HCT116 (cell line): ENCODE measurements at regions not wholly inside any gene's neighbourhood (a gene's known extent, or its start where the extent isn't known, plus 50 kb on each side); places are given as distances from the start of the nearest gene placed in this dataset.

ENCODE experiments used
- ATAC-seq: fragments of 200-7000 bp; cut with Tn5 transposase; 2 replicates; pipeline ENCODE4 v1.9.1; 2020; ENCODE audit warnings: mild to moderate bottlenecking, moderate library complexity
- BruUV-seq: library from RNA; stranded (reverse); fragments of 400-500 nt; replicated peaks from 2 replicates; lab custom pipeline; 2021; lab: Mats Ljungman, UMichigan
- CTCF ChIA-PET: fragments of 300-600 bp; sonication (Branson Sonifier 250); formaldehyde crosslinking; loops from one replicate; lab custom pipeline; 2021; ENCODE audit warnings: antibody characterized with exemption; lab: Charles Lee
- POLR2A ChIA-PET: fragments of 300-600, 350-600 bp; sonication (Branson Sonifier 250); formaldehyde crosslinking; loops from one replicate; lab custom pipeline; 2021; ENCODE audit warnings: antibody characterized with exemption; lab: Charles Lee
- RAD21 ChIA-PET, 2 experiments: fragments of 300-600 bp; sonication (Branson Sonifier 250); formaldehyde crosslinking; loops; one replicate each; lab custom pipeline; 2023; ENCODE audit warnings: low total read pairs in 2 of 2; ENCODE audit not compliant: uncharacterized antibody in 2 of 2, unreplicated experiment in 2 of 2, low non-redundant PET in 1 of 2; lab: Charles Lee
- DNase-seq: peaks from one replicate; pipeline ENCODE4 v3.0.0-alpha.2; 2010; ENCODE audit warnings: low read depth, low spot score
- H2AFZ ChIP-seq: fragments of 200-600 bp; shearing (Covaris generic), sonication (generic); 2 replicates; pipeline ENCODE4 v1.6.1; 2017; ENCODE audit warnings: low read depth, mixed run types, mixed read lengths, antibody characterized with exemption, low read length; ENCODE audit not compliant: poor library complexity, severe bottlenecking
- H3K27ac ChIP-seq: 2 replicates; pipeline ENCODE4 v1.5.1; 2012; ENCODE audit warnings: low read depth, low read length
- H3K27me3 ChIP-seq: fragments of 200-600 bp; sonication (generic); 2 replicates; pipeline ENCODE4 v1.6.1; 2016; ENCODE audit warnings: mixed run types, low read length, mixed read lengths; ENCODE audit not compliant: insufficient read depth
- H3K36me3 ChIP-seq, 2 experiments: fragments of 200-500 bp in 1 of 2; fragments of 200-600 bp in 1 of 2; sonication (Bioruptor generic) in 1 of 2; sonication (generic) in 1 of 2; 2 replicates each; pipeline versions ENCODE4 v1.5.1 to v1.6.1; 2014 to 2016; ENCODE audit warnings: low read length in 2 of 2, inconsistent platforms in 1 of 2, mixed read lengths in 1 of 2, mixed run types in 1 of 2; ENCODE audit not compliant: insufficient read depth in 2 of 2, control insufficient read depth in 1 of 2
- H3K4me1 ChIP-seq, 2 experiments: fragments of 200-600 bp in 1 of 2; sonication (generic) in 1 of 2; 2 replicates each; pipeline versions ENCODE4 v1.5.1 to v1.6.1; 2012 to 2017; ENCODE audit warnings: low read length in 2 of 2, inconsistent platforms in 1 of 2, mild to moderate bottlenecking in 1 of 2, mixed read lengths in 1 of 2, mixed run types in 1 of 2, moderate library complexity in 1 of 2; ENCODE audit not compliant: insufficient read depth in 2 of 2, control insufficient read depth in 1 of 2
- H3K4me2 ChIP-seq: fragments of 200-600 bp; sonication (generic); 2 replicates; pipeline ENCODE4 v1.6.1; 2017; ENCODE audit warnings: mixed run types, low read length, mixed read lengths
- H3K4me3 ChIP-seq, 2 experiments: fragments of 200-600 bp in 1 of 2; sonication (generic) in 1 of 2; replicated peaks in 1 of 2; 2 replicates each; pipeline ENCODE4 v1.5.1; 2011 to 2016; ENCODE audit warnings: low read length in 2 of 2, control low read depth in 1 of 2, low read depth in 1 of 2, mild to moderate bottlenecking in 1 of 2, mixed read lengths in 1 of 2, mixed run types in 1 of 2
- H3K79me2 ChIP-seq: fragments of 200-600 bp; sonication (generic); 2 replicates; pipeline ENCODE4 v1.6.1; 2017; ENCODE audit warnings: mild to moderate bottlenecking, mixed run types, low read length, moderate library complexity, mixed read lengths; ENCODE audit not compliant: insufficient read depth
- H3K9ac ChIP-seq: fragments of 200-600 bp; sonication (generic); 2 replicates; pipeline ENCODE4 v1.6.1; 2016; ENCODE audit warnings: low read length, mixed read lengths
- H3K9me2 ChIP-seq: fragments of 200-600 bp; sonication (generic), shearing (Covaris generic); 2 replicates; pipeline ENCODE4 v1.6.1; 2017; ENCODE audit warnings: mixed run types, mild to moderate bottlenecking, moderate library complexity; ENCODE audit not compliant: insufficient read depth
- H3K9me3 ChIP-seq, 2 experiments: fragments of 200-500 bp in 1 of 2; fragments of 200-600 bp in 1 of 2; sonication (Bioruptor generic) in 1 of 2; sonication (generic) in 1 of 2; 2 replicates each; pipeline ENCODE4 v1.6.1; 2014 to 2017; ENCODE audit warnings: low read length in 2 of 2, mixed read lengths in 2 of 2, inconsistent platforms in 1 of 2, low read depth in 1 of 2, mild to moderate bottlenecking in 1 of 2, mixed run types in 1 of 2, moderate library complexity in 1 of 2; ENCODE audit not compliant: control insufficient read depth in 1 of 2, insufficient read depth in 1 of 2
- H4K20me1 ChIP-seq: fragments of 200-600 bp; sonication (generic), shearing (Covaris generic); 2 replicates; pipeline ENCODE4 v1.6.1; 2017; ENCODE audit warnings: mixed run types, mild to moderate bottlenecking, moderate library complexity; ENCODE audit not compliant: insufficient read depth
- ATF3 ChIP-seq: IDR thresholded peaks from 2 replicates; pipeline ENCODE4 v1.6.1; 2012
- CEBPB ChIP-seq: IDR thresholded peaks from 2 replicates; pipeline ENCODE4 v1.6.1; 2012; ENCODE audit warnings: low read depth
- CTCF ChIP-seq, 3 experiments: fragments of 200-600 bp in 1 of 3; sonication (generic) in 1 of 3; IDR thresholded peaks in 2 of 3; conservative IDR thresholded peaks in 1 of 3; 2 replicates each; pipeline ENCODE4 v1.5.1; 2012 to 2017; ENCODE audit warnings: low read depth in 2 of 3, low read length in 2 of 3, antibody characterized with exemption in 1 of 3, borderline replicate concordance in 1 of 3, control low read depth in 1 of 3, mild to moderate bottlenecking in 1 of 3, mixed read lengths in 1 of 3, mixed run types in 1 of 3, moderate library complexity in 1 of 3; ENCODE audit not compliant: insufficient read depth in 1 of 3
- EGR1 ChIP-seq: IDR thresholded peaks from 2 replicates; pipeline ENCODE4 v1.6.1; 2012; ENCODE audit warnings: low read depth
- ELF1 ChIP-seq: IDR thresholded peaks from 2 replicates; pipeline ENCODE4 v1.6.1; 2012; ENCODE audit warnings: low read depth, borderline replicate concordance
- JUND ChIP-seq: IDR thresholded peaks from 2 replicates; pipeline ENCODE4 v1.6.1; 2012
- RAD21 ChIP-seq: IDR thresholded peaks from 2 replicates; pipeline ENCODE4 v1.6.1; 2012; ENCODE audit warnings: low read depth, mild to moderate bottlenecking
- SP1 ChIP-seq: IDR thresholded peaks from 2 replicates; pipeline ENCODE4 v1.6.1; 2012; ENCODE audit warnings: low read depth
- SRF ChIP-seq: IDR thresholded peaks from 2 replicates; pipeline ENCODE4 v1.6.1; 2012; ENCODE audit warnings: low read depth
- ZNF274 ChIP-seq: fragments of 200-500 bp; sonication (Bioruptor generic); IDR thresholded peaks from 2 replicates; pipeline ENCODE4 v1.6.1; 2014; ENCODE audit warnings: mild to moderate bottlenecking, low read depth, low read length, inconsistent platforms
- intact Hi-C: fragments of 100-400 bp; cut with micrococcal nuclease; formaldehyde crosslinking; loops from 2 replicates; pipeline ENCODE4 v1.10.0; 2022

- H3K4me2 ChIP-seq, result peak overlapping the region; percentile 20; the same call in 1 of the 2 replicates
- ATAC-seq (peak; percentile 72), DNase-seq (peak; percentile 16)
- intact Hi-C loops, result no loop called here
- H3K4me1 ChIP-seq, result no peaks in the 10 kb centered on the region
- ChIA-PET RAD21 (no interaction called here), POLR2A (no interaction called here)
- no peaks in the 10 kb centered on the region for H3K36me3 ChIP-seq
- no peaks in the 10 kb centered on the region for H3K79me2 ChIP-seq
- H3K9me2 ChIP-seq, result no peaks in the 10 kb centered on the region
- H3K27ac ChIP-seq, result no peak overlapping the region
- H3K9ac ChIP-seq, result no peak overlapping the region
- no peaks in the 10 kb centered on the region for H4K20me1 ChIP-seq
- TF ChIP-seq EGR1 (no peak), ZNF274 (no peak), SP1 (no peak), ELF1 (no peak), CTCF (IDR thresholded peaks at IDR 0.05 in 2 of 3, conservative IDR thresholded peaks at IDR 0.05 in 1 of 3; ENCODE audit: borderline replicate concordance in 1 of 3, insufficient read depth in 1 of 3, low read depth in 2 of 3, low read length in 2 of 3) (peak in 1 of 3 experiments; percentile 35; a peak in 2 of 6 replicates), CEBPB (no peak), RAD21 (peak; percentile 41; the same call in 1 of the 2 replicates), ATF3 (no peak), SRF (no peak), JUND (no peak)
- TF ChIP-seq, all 23 proteins: peak for 2
- Histone ChIP-seq H3K27me3 (no peaks in the 10 kb centered on the region), H3K9me3 (no peaks in the 10 kb centered on the region), H2AFZ (no peak overlapping the region), H3K4me3 (no peak overlapping the region)
- CTCF ChIA-PET, result no interaction called here
- no TSS peak for BruUV-seq
Measured at GRCh38 chr5:97986069-97986468, 787.4 kb upstream of the RGMB start.
